ENCODE measurements at regions not wholly inside any gene's neighbourhood (a gene's known extent, or its start where the extent isn't known, plus 50 kb on each side); places are given as distances from the start of the nearest gene placed in this dataset.

DNA sequence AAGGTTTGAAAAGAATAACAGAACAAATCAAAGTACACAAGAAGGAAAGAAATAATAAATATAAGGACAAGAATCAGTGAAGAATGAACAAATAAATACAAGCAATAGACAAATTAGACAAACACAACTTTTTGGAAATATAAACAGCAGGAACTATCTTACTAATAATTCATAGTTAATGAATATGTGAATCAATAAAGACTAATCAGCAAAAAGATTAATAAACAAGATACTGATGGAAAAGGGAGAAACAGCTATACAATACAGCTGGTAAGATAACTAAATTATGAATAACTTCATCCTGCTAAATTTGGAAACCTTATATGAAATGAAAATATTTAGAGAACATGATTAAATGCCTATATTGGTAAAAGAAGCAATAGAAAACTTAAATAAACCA lies 193.6 kb upstream of the SPRED2 start:
- TF ChIP-seq, protein P1, sequence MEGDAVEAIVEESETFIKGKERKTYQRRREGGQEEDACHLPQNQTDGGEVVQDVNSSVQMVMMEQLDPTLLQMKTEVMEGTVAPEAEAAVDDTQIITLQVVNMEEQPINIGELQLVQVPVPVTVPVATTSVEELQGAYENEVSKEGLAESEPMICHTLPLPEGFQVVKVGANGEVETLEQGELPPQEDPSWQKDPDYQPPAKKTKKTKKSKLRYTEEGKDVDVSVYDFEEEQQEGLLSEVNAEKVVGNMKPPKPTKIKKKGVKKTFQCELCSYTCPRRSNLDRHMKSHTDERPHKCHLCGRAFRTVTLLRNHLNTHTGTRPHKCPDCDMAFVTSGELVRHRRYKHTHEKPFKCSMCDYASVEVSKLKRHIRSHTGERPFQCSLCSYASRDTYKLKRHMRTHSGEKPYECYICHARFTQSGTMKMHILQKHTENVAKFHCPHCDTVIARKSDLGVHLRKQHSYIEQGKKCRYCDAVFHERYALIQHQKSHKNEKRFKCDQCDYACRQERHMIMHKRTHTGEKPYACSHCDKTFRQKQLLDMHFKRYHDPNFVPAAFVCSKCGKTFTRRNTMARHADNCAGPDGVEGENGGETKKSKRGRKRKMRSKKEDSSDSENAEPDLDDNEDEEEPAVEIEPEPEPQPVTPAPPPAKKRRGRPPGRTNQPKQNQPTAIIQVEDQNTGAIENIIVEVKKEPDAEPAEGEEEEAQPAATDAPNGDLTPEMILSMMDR (conservative IDR thresholded peaks at IDR 0.05; ENCODE audit: low read length): no peak
- no peak for TF ChIP-seq EZH2phosphoT487 (IDR thresholded peaks at IDR 0.05; ENCODE audit: borderline replicate concordance)

Data from Loucy (cell line).